ENCODE measurements at regions not wholly inside any gene's neighbourhood (a gene's known extent, or its start where the extent isn't known, plus 50 kb on each side); places are given as distances from the start of the nearest gene placed in this dataset.
A peak's percentile ranks its signal among the peaks of the same experiment; 100 is the strongest.

DNA sequence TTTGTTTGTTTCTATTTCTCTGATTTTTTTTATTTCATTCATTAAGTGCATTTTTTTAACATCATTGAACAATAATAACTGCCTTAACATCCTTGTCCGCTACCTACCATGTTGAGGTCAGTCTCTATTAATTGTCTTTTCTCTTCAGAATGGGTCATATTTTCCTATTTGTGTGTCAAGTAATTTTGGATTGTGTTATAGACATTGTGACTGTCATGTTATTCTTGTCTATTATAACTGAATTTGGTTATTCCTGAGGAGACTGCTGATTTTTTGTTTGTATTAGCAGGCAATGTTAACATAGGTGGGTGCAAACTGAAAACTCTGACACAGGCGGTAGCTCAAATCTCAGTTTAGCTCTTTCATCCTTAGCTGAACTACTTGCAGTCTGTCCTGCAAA is 169.9 kb downstream of the DICER1 start:
- no peaks in the 10 kb centered on the region for H3K36me3 Mint-ChIP-seq (ENCODE audit: low read depth)
- ATAC-seq (no peak), DNase-seq (no peak)
- no peaks in the 10 kb centered on the region for H3K27me3 Mint-ChIP-seq
- no peak overlapping the region for H3K4me3 Mint-ChIP-seq
- H3K9me3 ChIP-seq (ENCODE audit: control insufficient read depth, low read length, poor library complexity, severe bottlenecking): no peaks in the 10 kb centered on the region
- H3K4me1 Mint-ChIP-seq: no peaks in the 10 kb centered on the region
- no peak overlapping the region for H3K27ac Mint-ChIP-seq

- no peak overlapping the region for H3K4me3 Mint-ChIP-seq
- H3K9me3 ChIP-seq (ENCODE audit: control insufficient read depth, low read length, poor library complexity, severe bottlenecking): no peaks in the 10 kb centered on the region
- no peaks in the 10 kb centered on the region for H3K36me3 Mint-ChIP-seq (ENCODE audit: low read depth)
- H3K27ac Mint-ChIP-seq: no peak overlapping the region
- DNase-seq (no peak), ATAC-seq (no peak)
- peaks cover 1% of the 10 kb centered on the region for H3K4me1 Mint-ChIP-seq
- peaks cover 16% of the 10 kb centered on the region for H3K27me3 Mint-ChIP-seq
Observed at GRCh38 chr14:94979891-94980290, 177.4 kb downstream of the DICER1 start.

GRCh38 chr14:94977016-94977415 is 180.3 kb downstream of the DICER1 start:
- no peak for DNase-seq
- ATAC-seq: no peak
- H3K27ac Mint-ChIP-seq: no peak overlapping the region
- H3K36me3 Mint-ChIP-seq (ENCODE audit: low read depth): peaks cover under 1% of the 10 kb centered on the region
- H3K4me1 Mint-ChIP-seq: peaks cover 2% of the 10 kb centered on the region
- H3K4me3 Mint-ChIP-seq: no peak overlapping the region
- H3K27me3 Mint-ChIP-seq: peaks cover 28% of the 10 kb centered on the region
- H3K9me3 ChIP-seq (ENCODE audit: control insufficient read depth, low read length, poor library complexity, severe bottlenecking): no peaks in the 10 kb centered on the region

- H3K9me3 ChIP-seq (ENCODE audit: control insufficient read depth, low read length, poor library complexity, severe bottlenecking): no peaks in the 10 kb centered on the region
- peaks cover 37% of the 10 kb centered on the region for H3K27me3 Mint-ChIP-seq
- ATAC-seq (no peak), DNase-seq (no peak)
- H3K4me1 Mint-ChIP-seq: peaks cover 2% of the 10 kb centered on the region
- H3K27ac Mint-ChIP-seq: peak overlapping the region; percentile 10
- peaks cover 2% of the 10 kb centered on the region for H3K36me3 Mint-ChIP-seq (ENCODE audit: low read depth)
- no peak overlapping the region for H3K4me3 Mint-ChIP-seq
Observed at GRCh38 chr14:94975366-94975765, 182.0 kb downstream of the DICER1 start.

- peaks cover 2% of the 10 kb centered on the region for H3K36me3 Mint-ChIP-seq (ENCODE audit: low read depth)
Observed at GRCh38 chr14:94974893-94975292, 182.4 kb downstream of the DICER1 start.

GRCh38 chr14:94974422-94974821 is 182.9 kb downstream of the DICER1 start:
- peaks cover 37% of the 10 kb centered on the region for H3K27me3 Mint-ChIP-seq
- H3K9me3 ChIP-seq (ENCODE audit: control insufficient read depth, low read length, poor library complexity, severe bottlenecking): no peaks in the 10 kb centered on the region
- H3K36me3 Mint-ChIP-seq (ENCODE audit: low read depth): peaks cover 2% of the 10 kb centered on the region
- H3K4me1 Mint-ChIP-seq: peaks cover 2% of the 10 kb centered on the region
- no peak for ATAC-seq
- H3K27ac Mint-ChIP-seq: no peak overlapping the region
- DNase-seq: no peak
- no peak overlapping the region for H3K4me3 Mint-ChIP-seq

More at GRCh38 chr14:94974893-94975292, 182.4 kb downstream of the DICER1 start:
- no peak for ATAC-seq
- Mint-ChIP-seq H3K27me3 (peaks cover 37% of the 10 kb centered on the region), H3K4me3 (no peak overlapping the region), H3K27ac (peak overlapping the region; percentile 10), H3K4me1 (peaks cover 2% of the 10 kb centered on the region)
- DNase-seq: no peak
- H3K9me3 ChIP-seq (ENCODE audit: control insufficient read depth, low read length, poor library complexity, severe bottlenecking): no peaks in the 10 kb centered on the region

GRCh38 chr14:94971750-94972149 is 185.6 kb downstream of the DICER1 start:
- Mint-ChIP-seq H3K27ac (no peak overlapping the region), H3K4me1 (peaks cover 2% of the 10 kb centered on the region)
- DNase-seq: no peak

DNA sequence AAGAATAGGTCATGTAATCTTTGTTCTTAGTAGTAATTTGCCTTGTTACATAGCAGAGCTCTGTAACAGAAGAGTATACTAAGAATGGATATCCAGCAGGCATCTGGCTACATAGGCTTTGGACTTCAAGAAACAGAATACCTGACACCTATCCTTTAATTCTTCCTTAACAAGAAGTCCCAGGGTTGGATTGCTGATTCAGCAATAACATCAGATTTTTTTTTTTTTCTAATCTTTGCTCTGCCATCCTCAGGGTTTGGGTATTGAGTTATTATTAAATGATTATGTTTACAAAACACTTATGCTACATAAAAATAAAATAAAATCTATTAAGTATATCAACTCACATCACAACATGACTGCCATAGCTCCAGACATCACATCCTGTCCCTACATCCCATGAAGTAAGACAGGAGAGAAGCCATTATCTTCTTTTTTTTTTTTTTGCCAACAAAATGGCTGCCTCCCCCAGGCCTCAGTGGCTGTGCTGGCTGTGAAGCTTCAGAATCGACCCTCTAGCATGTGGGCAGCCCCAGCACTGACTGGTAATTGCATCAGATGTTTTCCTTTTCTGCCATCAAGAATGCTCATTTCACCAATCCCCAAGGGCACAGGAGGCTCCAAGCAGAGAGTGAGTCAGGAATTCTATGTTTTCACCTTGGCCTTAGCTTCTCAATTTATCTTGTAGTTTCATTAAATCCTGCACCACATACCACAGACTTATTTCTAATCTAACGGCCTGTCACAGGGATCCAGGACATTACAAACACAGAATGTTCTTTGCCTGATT is 186.2 kb downstream of the DICER1 start:
- ATAC-seq: no peak
- Mint-ChIP-seq H3K4me1 (peaks cover 2% of the 10 kb centered on the region), H3K27me3 (peaks cover 43% of the 10 kb centered on the region), H3K36me3 (ENCODE audit: low read depth) (peaks cover 2% of the 10 kb centered on the region), H3K27ac (no peak overlapping the region), H3K4me3 (no peak overlapping the region)
- H3K9me3 ChIP-seq (ENCODE audit: control insufficient read depth, low read length, poor library complexity, severe bottlenecking): no peaks in the 10 kb centered on the region
- DNase-seq: no peak

More at GRCh38 chr14:94971750-94972149, 185.6 kb downstream of the DICER1 start:
- Mint-ChIP-seq H3K27me3 (peaks cover 42% of the 10 kb centered on the region), H3K36me3 (ENCODE audit: low read depth) (peaks cover 2% of the 10 kb centered on the region), H3K4me3 (no peak overlapping the region)
- H3K9me3 ChIP-seq (ENCODE audit: control insufficient read depth, low read length, poor library complexity, severe bottlenecking): no peaks in the 10 kb centered on the region
- ATAC-seq: no peak

GRCh38 chr14:94969766-94970165 is 187.6 kb downstream of the DICER1 start:
- no peaks in the 10 kb centered on the region for H3K9me3 ChIP-seq (ENCODE audit: control insufficient read depth, low read length, poor library complexity, severe bottlenecking)
- DNase-seq: no peak
- no peaks in the 10 kb centered on the region for H3K4me1 Mint-ChIP-seq
- H3K27ac Mint-ChIP-seq: no peak overlapping the region
- H3K27me3 Mint-ChIP-seq: peaks cover 41% of the 10 kb centered on the region
- no peak overlapping the region for H3K4me3 Mint-ChIP-seq
- no peak for ATAC-seq
- peaks cover 2% of the 10 kb centered on the region for H3K36me3 Mint-ChIP-seq (ENCODE audit: low read depth)

DNA sequence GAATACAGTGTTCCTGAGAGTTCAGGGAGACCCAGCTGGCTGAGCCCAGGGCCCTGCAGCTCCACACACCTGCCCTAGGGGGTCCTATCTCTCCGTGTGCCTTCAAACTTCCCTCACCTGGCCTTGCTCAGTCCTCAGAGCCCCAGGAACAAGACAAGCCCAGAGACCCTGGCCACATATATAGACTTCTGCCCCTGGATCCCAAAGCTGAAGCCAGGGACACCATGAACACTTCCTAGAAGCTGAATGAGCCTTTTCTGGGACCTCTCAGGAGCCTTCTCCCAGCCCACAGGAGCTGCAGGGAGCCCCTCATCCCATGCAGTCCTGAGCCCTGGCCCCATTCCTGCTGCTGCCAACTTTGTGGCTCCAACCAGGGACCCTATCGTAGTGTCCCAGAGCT is 190.5 kb downstream of the DICER1 start:
- ATAC-seq: no peak
- Mint-ChIP-seq H3K4me3 (no peak overlapping the region), H3K4me1 (no peaks in the 10 kb centered on the region), H3K27me3 (peaks cover 35% of the 10 kb centered on the region), H3K36me3 (ENCODE audit: low read depth) (peaks cover under 1% of the 10 kb centered on the region), H3K27ac (no peak overlapping the region)
- no peak for DNase-seq
- H3K9me3 ChIP-seq (ENCODE audit: control insufficient read depth, low read length, poor library complexity, severe bottlenecking): no peaks in the 10 kb centered on the region

- Mint-ChIP-seq H3K4me3 (no peak overlapping the region), H3K4me1 (peaks cover 2% of the 10 kb centered on the region), H3K36me3 (ENCODE audit: low read depth) (no peaks in the 10 kb centered on the region), H3K27me3 (peaks cover 35% of the 10 kb centered on the region), H3K27ac (no peak overlapping the region)
- no peak for DNase-seq
- H3K9me3 ChIP-seq (ENCODE audit: control insufficient read depth, low read length, poor library complexity, severe bottlenecking): no peaks in the 10 kb centered on the region
- no peak for ATAC-seq
Observed at GRCh38 chr14:94966344-94966743, 191.0 kb downstream of the DICER1 start.

DNA sequence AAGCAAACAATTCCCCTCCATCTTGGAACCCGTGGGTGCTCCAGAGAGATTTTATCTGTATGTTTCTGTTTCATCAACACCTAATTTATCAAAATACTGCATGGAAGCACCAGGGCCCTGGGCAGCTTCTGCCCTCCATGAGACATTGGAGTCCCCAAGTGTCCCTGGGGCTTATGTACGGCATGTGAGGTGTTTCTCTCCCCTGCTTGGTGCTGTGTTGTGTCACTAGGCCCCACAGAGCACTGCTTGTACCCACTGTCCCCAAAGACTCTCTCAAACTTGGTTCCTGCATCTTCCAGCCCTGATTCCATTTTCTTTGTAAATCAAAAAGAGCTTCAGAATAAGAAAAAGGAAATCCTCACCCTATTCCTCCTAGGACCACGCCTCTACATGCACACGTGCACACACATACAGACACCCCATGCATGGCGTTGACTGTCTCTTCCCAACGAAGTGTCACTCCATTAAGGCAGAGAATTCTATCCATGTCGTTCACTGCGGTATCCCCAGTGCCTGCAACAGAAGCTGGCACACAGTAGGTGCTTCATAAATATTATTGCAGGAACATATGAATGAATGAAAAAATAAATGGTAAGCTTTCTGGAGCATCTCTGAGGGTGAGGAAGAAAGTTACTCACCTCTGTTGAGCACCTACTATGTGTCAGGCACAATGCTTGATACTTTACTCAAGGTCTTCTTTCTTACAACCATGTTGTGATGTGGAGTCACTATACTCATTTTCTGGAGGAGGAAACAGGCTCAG is 191.6 kb downstream of the DICER1 start:
- H3K9me3 ChIP-seq (ENCODE audit: control insufficient read depth, low read length, poor library complexity, severe bottlenecking): no peaks in the 10 kb centered on the region
- H3K4me3 Mint-ChIP-seq: no peak overlapping the region
- H3K27me3 Mint-ChIP-seq: peaks cover 33% of the 10 kb centered on the region
- H3K36me3 Mint-ChIP-seq (ENCODE audit: low read depth): no peaks in the 10 kb centered on the region
- DNase-seq (no peak), ATAC-seq (no peak)
- peaks cover 2% of the 10 kb centered on the region for H3K4me1 Mint-ChIP-seq
- H3K27ac Mint-ChIP-seq: no peak overlapping the region

DNA sequence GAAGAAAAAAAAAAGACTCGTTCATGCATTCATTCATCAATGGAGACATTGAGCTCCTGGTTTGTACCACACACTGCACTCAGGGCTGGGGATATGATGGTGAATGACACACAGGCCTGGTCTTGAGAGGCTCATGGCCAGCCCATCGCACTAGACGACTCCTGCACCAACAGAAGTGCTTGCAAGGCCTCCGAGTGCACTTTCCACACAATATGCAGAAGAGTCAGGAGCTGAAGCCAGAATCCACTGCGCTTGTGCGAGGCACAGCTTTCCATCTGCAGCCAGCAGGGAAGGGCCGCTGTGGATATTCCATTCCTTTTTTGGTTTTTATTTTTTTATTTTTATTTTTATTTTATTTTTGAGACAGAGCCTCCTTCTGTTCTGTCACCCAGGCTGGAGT is 192.4 kb downstream of the DICER1 start:
- no peaks in the 10 kb centered on the region for H3K36me3 Mint-ChIP-seq (ENCODE audit: low read depth)
- H3K4me1 Mint-ChIP-seq: peaks cover 2% of the 10 kb centered on the region
- H3K9me3 ChIP-seq (ENCODE audit: control insufficient read depth, low read length, poor library complexity, severe bottlenecking): no peaks in the 10 kb centered on the region
- H3K4me3 Mint-ChIP-seq: no peak overlapping the region
- ATAC-seq: no peak
- H3K27ac Mint-ChIP-seq: no peak overlapping the region
- DNase-seq: no peak
- peaks cover 37% of the 10 kb centered on the region for H3K27me3 Mint-ChIP-seq

All from T-helper 17 cell (primary cell).